H9 (cell line): ENCODE measurements at regions not wholly inside any gene's neighbourhood (a gene's known extent, or its start where the extent isn't known, plus 50 kb on each side); places are given as distances from the start of the nearest gene placed in this dataset.

ENCODE experiments used
- DNase-seq: peaks from one replicate; pipeline ENCODE4 v3.0.0-alpha.2; 2017
- H2AFZ ChIP-seq: one replicate; pipeline ENCODE4 v1.6.1; 2013; ENCODE audit warnings: mild to moderate bottlenecking, low read length, control low read depth, moderate library complexity
- H2AK5ac ChIP-seq: 2 replicates; pipeline ENCODE4 v1.6.1; 2013; ENCODE audit warnings: low read length, control low read depth, mixed read lengths; ENCODE audit not compliant: insufficient read length
- H2BK120ac ChIP-seq: one replicate; pipeline ENCODE4 v1.6.1; 2013; ENCODE audit warnings: low read depth, mild to moderate bottlenecking, low read length, control low read depth, inconsistent platforms; ENCODE audit not compliant: poor library complexity, severe bottlenecking
- H2BK12ac ChIP-seq: 2 replicates; pipeline ENCODE4 v1.6.1; 2013; ENCODE audit warnings: low read length, control low read depth, mixed read lengths, low read depth; ENCODE audit not compliant: insufficient read length
- H2BK15ac ChIP-seq: 2 replicates; pipeline ENCODE4 v1.6.1; 2013; ENCODE audit warnings: low read depth, low read length, control low read depth
- H2BK20ac ChIP-seq: one replicate; pipeline ENCODE4 v1.6.1; 2013; ENCODE audit warnings: low read depth, mild to moderate bottlenecking, low read length, control low read depth, inconsistent platforms; ENCODE audit not compliant: poor library complexity, severe bottlenecking
- H2BK5ac ChIP-seq: 2 replicates; pipeline ENCODE4 v1.6.1; 2013; ENCODE audit warnings: low read length, control low read depth, mixed read lengths; ENCODE audit not compliant: insufficient read length
- H3K14ac ChIP-seq: 2 replicates; pipeline ENCODE4 v1.6.1; 2013; ENCODE audit warnings: low read length, control low read depth; ENCODE audit not compliant: insufficient read depth
- H3K18ac ChIP-seq: 2 replicates; pipeline ENCODE4 v1.6.1; 2013; ENCODE audit warnings: low read depth, mild to moderate bottlenecking, mixed read lengths, low read length, control low read depth; ENCODE audit not compliant: insufficient read length
- H3K23ac ChIP-seq: 2 replicates; pipeline ENCODE4 v1.6.1; 2013; ENCODE audit warnings: low read length, control low read depth, mixed read lengths, low read depth; ENCODE audit not compliant: insufficient read length
- H3K23me2 ChIP-seq: 2 replicates; pipeline ENCODE4 v1.6.1; 2013; ENCODE audit warnings: low read depth, mild to moderate bottlenecking, mixed read lengths, low read length, control low read depth; ENCODE audit not compliant: insufficient read length, poor library complexity, severe bottlenecking
- H3K27ac ChIP-seq: 2 replicates; pipeline ENCODE4 v1.5.1; 2013; ENCODE audit warnings: low read length, control low read depth, mixed read lengths, low read depth; ENCODE audit not compliant: insufficient read length
- H3K27me3 ChIP-seq: 2 replicates; pipeline ENCODE4 v1.6.1; 2013; ENCODE audit warnings: low read length, control low read depth, inconsistent platforms; ENCODE audit not compliant: insufficient read depth
- H3K4ac ChIP-seq: 2 replicates; pipeline ENCODE4 v1.6.1; 2013; ENCODE audit warnings: low read depth, mild to moderate bottlenecking, control low read depth, inconsistent platforms, low read length, moderate library complexity
- H3K4me1 ChIP-seq: 2 replicates; pipeline ENCODE4 v1.6.1; 2013; ENCODE audit warnings: low read length, control low read depth, inconsistent platforms; ENCODE audit not compliant: insufficient read depth
- H3K4me2 ChIP-seq: 2 replicates; pipeline ENCODE4 v1.6.1; 2013; ENCODE audit warnings: low read length, control low read depth, mixed read lengths; ENCODE audit not compliant: insufficient read length, insufficient read depth
- H3K56ac ChIP-seq: 2 replicates; pipeline ENCODE4 v1.6.1; 2013; ENCODE audit warnings: low read depth, mild to moderate bottlenecking, mixed read lengths, low read length, control low read depth; ENCODE audit not compliant: insufficient read length
- H3K79me1 ChIP-seq: 2 replicates; pipeline ENCODE4 v1.6.1; 2013; ENCODE audit warnings: low read depth, mild to moderate bottlenecking, moderate library complexity, low read length, control low read depth, inconsistent platforms; ENCODE audit not compliant: insufficient read depth, poor library complexity, severe bottlenecking
- H3K79me2 ChIP-seq: 2 replicates; pipeline ENCODE4 v1.6.1; 2013; ENCODE audit warnings: low read length, control low read depth, inconsistent platforms; ENCODE audit not compliant: insufficient read depth
- H3K9ac ChIP-seq: 2 replicates; pipeline ENCODE4 v1.6.1; 2013; ENCODE audit warnings: low read length, control low read depth, mixed read lengths; ENCODE audit not compliant: insufficient read length; ENCODE audit errors: extremely low read depth
- H3K9me3 ChIP-seq: one replicate; pipeline ENCODE4 v1.6.1; 2013; ENCODE audit warnings: low read depth, low read length, inconsistent platforms; ENCODE audit not compliant: control insufficient read depth
- H3T11ph ChIP-seq: one replicate; pipeline ENCODE4 v1.6.1; 2013; ENCODE audit warnings: mild to moderate bottlenecking, low read length, control low read depth, inconsistent platforms
- H4K20me1 ChIP-seq: one replicate; pipeline ENCODE4 v1.6.1; 2013; ENCODE audit not compliant: control insufficient read depth, insufficient read length, insufficient read depth
- H4K5ac ChIP-seq: 2 replicates; pipeline ENCODE4 v1.6.1; 2013; ENCODE audit warnings: low read depth, mild to moderate bottlenecking, mixed read lengths, low read length, control low read depth; ENCODE audit not compliant: insufficient read length
- H4K8ac ChIP-seq: replicated peaks from 2 replicates; pipeline ENCODE4 v1.6.1; 2013; ENCODE audit warnings: low read length, control low read depth, mixed read lengths, low read depth; ENCODE audit not compliant: insufficient read length
- H4K91ac ChIP-seq: 2 replicates; pipeline ENCODE4 v1.6.1; 2013; ENCODE audit warnings: low read depth, mild to moderate bottlenecking, moderate library complexity, mixed read lengths, low read length, control low read depth; ENCODE audit not compliant: insufficient read length
- H3K27ac Mint-ChIP-seq, 3 experiments: 2 replicates in 2 of 3; 3 replicates in 1 of 3; pipeline ENCODE4 v1.8.0; 2020 to 2021; ENCODE audit warnings: mixed read lengths in 3 of 3, mild to moderate bottlenecking in 1 of 3, moderate library complexity in 1 of 3
- H3K27me3 Mint-ChIP-seq: 2 replicates; pipeline ENCODE4 v1.8.0; 2021; ENCODE audit warnings: low read depth, mild to moderate bottlenecking, moderate library complexity, mixed read lengths
- H3K36me3 Mint-ChIP-seq, 3 experiments: 2 replicates in 2 of 3; 3 replicates in 1 of 3; pipeline ENCODE4 v1.8.0; 2020 to 2021; ENCODE audit warnings: low read depth in 3 of 3, mixed read lengths in 3 of 3; ENCODE audit not compliant: insufficient read depth in 1 of 3
- H3K4me1 Mint-ChIP-seq, 2 experiments: 2 replicates each; pipeline ENCODE4 v1.8.0; 2020; ENCODE audit warnings: mixed read lengths in 2 of 2
- H3K4me3 Mint-ChIP-seq, 2 experiments: 2 replicates in 1 of 2; 3 replicates in 1 of 2; pipeline ENCODE4 v1.8.0; 2020 to 2021; ENCODE audit warnings: mild to moderate bottlenecking in 2 of 2, mixed read lengths in 2 of 2, moderate library complexity in 1 of 2
- H3K9me3 Mint-ChIP-seq, 2 experiments: 2 replicates in 1 of 2; 3 replicates in 1 of 2; pipeline ENCODE4 v1.8.0; 2020; ENCODE audit warnings: mild to moderate bottlenecking in 2 of 2, mixed read lengths in 2 of 2, moderate library complexity in 1 of 2
- CTCF ChIP-seq: fragments of 200-600 bp; sonication (generic); conservative IDR thresholded peaks from 3 replicates; pipeline ENCODE4 v1.8.0; 2021; ENCODE audit warnings: antibody characterized with exemption, mild to moderate bottlenecking
- WGBS: extraction: QIAGEN DNeasy Blood & Tissue Kit; methylation state at CpG from one replicate; pipeline ENCODE4 v1.1.7; 2013; ENCODE audit warnings: missing lambda C conversion rate, low lambda C conversion rate, mixed read lengths; ENCODE audit not compliant: insufficient read length; ENCODE audit errors: extremely low coverage; 5-methylcytosine and 5-hydroxymethylcytosine counted together

GRCh38 chr12:5305425-5305824 is 126.5 kb upstream of the NTF3 start:
- H3K4me2 ChIP-seq, result no peak overlapping the region
- Mint-ChIP-seq H3K27me3 (peaks cover 3% of the 10 kb centered on the region), H3K27ac (no peak overlapping the region), H3K9me3 (no peaks in the 10 kb centered on the region), H3K36me3 (no peaks in the 10 kb centered on the region), H3K4me1 (peaks cover 0 to 2% of the 10 kb centered on the region in 2 experiments; a peak in 1 of 4 replicates), H3K4me3 (no peak overlapping the region)
- no peak overlapping the region for H4K91ac ChIP-seq
- no peak overlapping the region for H2BK15ac ChIP-seq
- H2BK120ac ChIP-seq, result no peak overlapping the region
- no peaks in the 10 kb centered on the region for H3K4me1 ChIP-seq
- H4K20me1 ChIP-seq, result no peaks in the 10 kb centered on the region
- TF ChIP-seq CTCF, result no peak
- no peaks in the 10 kb centered on the region for H3K9me3 ChIP-seq
- H2AFZ ChIP-seq, result no peak overlapping the region
- H4K8ac ChIP-seq, result no peak overlapping the region
- H4K5ac ChIP-seq, result no peak overlapping the region
- no peak overlapping the region for H2BK20ac ChIP-seq
- H3K27me3 ChIP-seq, result no peaks in the 10 kb centered on the region
- no peak overlapping the region for H2BK5ac ChIP-seq
- H3K4ac ChIP-seq, result no peak overlapping the region
- no peak overlapping the region for H2AK5ac ChIP-seq
- WGBS, result no CpG with 5 or more reads among the region's 7 CpGs
- no peaks in the 10 kb centered on the region for H3K79me2 ChIP-seq
- H3K9ac ChIP-seq, result no peak overlapping the region
- no peak overlapping the region for H2BK12ac ChIP-seq
- no peaks in the 10 kb centered on the region for H3K23me2 ChIP-seq
- no peaks in the 10 kb centered on the region for H3K79me1 ChIP-seq
- no peak overlapping the region for H3K18ac ChIP-seq
- H3K56ac ChIP-seq, result no peak overlapping the region
- no peak for DNase-seq
- H3K23ac ChIP-seq, result no peak overlapping the region
- no peak overlapping the region for H3K14ac ChIP-seq
- H3T11ph ChIP-seq, result no peak overlapping the region
- H3K27ac ChIP-seq, result no peak overlapping the region
